CD4-positive, alpha-beta T cell (primary cell): ENCODE measurements at regions not wholly inside any gene's neighbourhood (a gene's known extent, or its start where the extent isn't known, plus 50 kb on each side); places are given as distances from the start of the nearest gene placed in this dataset.

Experiments used
- ATAC-seq: fragments of 200-7000 bp; cut with Tn5 transposase; one replicate; pipeline ENCODE4 v1.10.0; 2022; ENCODE audit warnings: mild to moderate bottlenecking; ENCODE audit not compliant: poor library complexity
- CTCF ChIA-PET: fragments of 350-600 bp; sonication (Branson Sonifier 250); formaldehyde crosslinking; loops from one replicate; lab custom pipeline; 2021; ENCODE audit warnings: antibody characterized with exemption, inconsistent platforms; lab: Charles Lee
- POLR2A ChIA-PET: fragments of 350-600 bp; sonication (Branson Sonifier 250); formaldehyde crosslinking; loops from one replicate; lab custom pipeline; 2021; ENCODE audit warnings: antibody characterized with exemption, inconsistent platforms; lab: Charles Lee
- DNase-seq, 14 experiments: peaks; one replicate each; pipeline ENCODE4 v3.0.0-alpha.2; 2013 to 2020; ENCODE audit warnings: mixed read lengths in 2 of 14
- H3K27ac ChIP-seq, 2 donors: one replicate each; pipeline versions ENCODE4 v1.5.1 to v1.7.0; 2013; ENCODE audit warnings: low read length in 2 of 2, low read depth in 1 of 2, mild to moderate bottlenecking in 1 of 2
- H3K27me3 ChIP-seq, 2 experiments: 1 replicate in 1 of 2; 2 replicates in 1 of 2; pipeline versions ENCODE4 v1.6.1 to v1.7.0; 2013; ENCODE audit warnings: low read length in 2 of 2, control low read depth in 1 of 2, mild to moderate bottlenecking in 1 of 2, moderate library complexity in 1 of 2; ENCODE audit not compliant: insufficient read depth in 2 of 2, control insufficient read depth in 1 of 2
- H3K36me3 ChIP-seq: one replicate; pipeline ENCODE4 v1.6.1; 2013; ENCODE audit warnings: low read length, control low read depth; ENCODE audit not compliant: insufficient read depth
- H3K4me1 ChIP-seq: one replicate; pipeline ENCODE4 v1.6.1; 2013; ENCODE audit warnings: low read length, control low read depth; ENCODE audit not compliant: insufficient read depth
- H3K4me3 ChIP-seq: one replicate; pipeline ENCODE4 v1.5.1; 2013; ENCODE audit warnings: mild to moderate bottlenecking, low read length, moderate library complexity
- H3K9me3 ChIP-seq, 2 experiments: 1 replicate in 1 of 2; 2 replicates in 1 of 2; pipeline versions ENCODE4 v1.6.1 to v1.7.0; 2013; ENCODE audit warnings: low read length in 2 of 2, mild to moderate bottlenecking in 2 of 2, control low read depth in 1 of 2, moderate library complexity in 1 of 2; ENCODE audit not compliant: control insufficient read depth in 1 of 2, insufficient read depth in 1 of 2
- H3K27ac Mint-ChIP-seq: one replicate; pipeline ENCODE4 v1.8.0; 2020; ENCODE audit warnings: mixed read lengths
- H3K27me3 Mint-ChIP-seq: one replicate; pipeline ENCODE4 v1.8.0; 2021; ENCODE audit warnings: mixed read lengths
- H3K36me3 Mint-ChIP-seq: one replicate; pipeline ENCODE4 v1.8.0; 2021; ENCODE audit warnings: low read depth, mixed read lengths
- H3K4me1 Mint-ChIP-seq: one replicate; pipeline ENCODE4 v1.8.0; 2021; ENCODE audit warnings: low read depth, mixed read lengths
- H3K4me3 Mint-ChIP-seq: one replicate; pipeline ENCODE4 v1.8.0; 2020; ENCODE audit warnings: mild to moderate bottlenecking, mixed read lengths
- H3K9me3 Mint-ChIP-seq: one replicate; pipeline ENCODE4 v1.8.0; 2020; ENCODE audit warnings: mixed read lengths
- intact Hi-C, 2 experiments: fragments of 100-400 bp; cut with DNase I in 1 of 2; cut with micrococcal nuclease in 1 of 2; formaldehyde crosslinking; loops; one replicate each; pipeline versions ENCODE4 v1.15.1 to v1.9.0; 2023 to 2025; cut with DNase I, micrococcal nuclease
- TF ChIP-seq, protein P1 (sequence below): fragments of 200-600 bp; IDR thresholded peaks from one replicate; pipeline ENCODE4 v1.8.0; 2022; ENCODE audit warnings: antibody characterized with exemption, mild to moderate bottlenecking

DNA sequence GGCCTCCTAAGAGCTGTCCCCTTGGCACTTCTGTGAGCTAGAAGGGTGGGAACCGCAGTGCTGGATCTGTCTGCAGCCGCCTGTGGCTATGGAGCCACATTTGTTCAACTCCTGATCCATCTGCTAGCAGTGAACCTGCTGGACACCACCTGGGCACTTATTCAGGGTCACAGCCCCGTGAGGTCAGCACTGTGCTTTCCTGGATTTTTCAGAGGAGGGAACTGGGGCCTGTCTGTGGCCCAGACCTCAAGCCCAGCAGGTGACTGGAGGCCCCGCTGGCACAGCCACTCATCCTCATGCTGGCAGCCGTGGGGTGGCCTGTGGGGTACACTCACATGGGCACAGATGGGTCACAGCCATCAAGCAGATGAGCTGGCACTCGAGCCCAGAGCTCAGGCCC, 155.3 kb downstream of the TFCP2L1 start:
- TF ChIP-seq, protein P1, sequence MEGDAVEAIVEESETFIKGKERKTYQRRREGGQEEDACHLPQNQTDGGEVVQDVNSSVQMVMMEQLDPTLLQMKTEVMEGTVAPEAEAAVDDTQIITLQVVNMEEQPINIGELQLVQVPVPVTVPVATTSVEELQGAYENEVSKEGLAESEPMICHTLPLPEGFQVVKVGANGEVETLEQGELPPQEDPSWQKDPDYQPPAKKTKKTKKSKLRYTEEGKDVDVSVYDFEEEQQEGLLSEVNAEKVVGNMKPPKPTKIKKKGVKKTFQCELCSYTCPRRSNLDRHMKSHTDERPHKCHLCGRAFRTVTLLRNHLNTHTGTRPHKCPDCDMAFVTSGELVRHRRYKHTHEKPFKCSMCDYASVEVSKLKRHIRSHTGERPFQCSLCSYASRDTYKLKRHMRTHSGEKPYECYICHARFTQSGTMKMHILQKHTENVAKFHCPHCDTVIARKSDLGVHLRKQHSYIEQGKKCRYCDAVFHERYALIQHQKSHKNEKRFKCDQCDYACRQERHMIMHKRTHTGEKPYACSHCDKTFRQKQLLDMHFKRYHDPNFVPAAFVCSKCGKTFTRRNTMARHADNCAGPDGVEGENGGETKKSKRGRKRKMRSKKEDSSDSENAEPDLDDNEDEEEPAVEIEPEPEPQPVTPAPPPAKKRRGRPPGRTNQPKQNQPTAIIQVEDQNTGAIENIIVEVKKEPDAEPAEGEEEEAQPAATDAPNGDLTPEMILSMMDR = no peak
- Mint-ChIP-seq H3K36me3 (no peaks in the 10 kb centered on the region), H3K4me1 (no peaks in the 10 kb centered on the region), H3K27me3 (no peaks in the 10 kb centered on the region), H3K9me3 (no peaks in the 10 kb centered on the region), H3K27ac (no peak overlapping the region), H3K4me3 (no peak overlapping the region)
- no peaks in the 10 kb centered on the region for H3K27me3 ChIP-seq
- no peak overlapping the region for H3K4me3 ChIP-seq
- H3K27ac ChIP-seq = no peak overlapping the region
- intact Hi-C loops = no loop called here
- ChIA-PET POLR2A (no interaction called here), CTCF (no interaction called here)
- DNase-seq (no peak), ATAC-seq (no peak)
- no peaks in the 10 kb centered on the region for H3K4me1 ChIP-seq
- no peaks in the 10 kb centered on the region for H3K9me3 ChIP-seq
- no peaks in the 10 kb centered on the region for H3K36me3 ChIP-seq

DNA sequence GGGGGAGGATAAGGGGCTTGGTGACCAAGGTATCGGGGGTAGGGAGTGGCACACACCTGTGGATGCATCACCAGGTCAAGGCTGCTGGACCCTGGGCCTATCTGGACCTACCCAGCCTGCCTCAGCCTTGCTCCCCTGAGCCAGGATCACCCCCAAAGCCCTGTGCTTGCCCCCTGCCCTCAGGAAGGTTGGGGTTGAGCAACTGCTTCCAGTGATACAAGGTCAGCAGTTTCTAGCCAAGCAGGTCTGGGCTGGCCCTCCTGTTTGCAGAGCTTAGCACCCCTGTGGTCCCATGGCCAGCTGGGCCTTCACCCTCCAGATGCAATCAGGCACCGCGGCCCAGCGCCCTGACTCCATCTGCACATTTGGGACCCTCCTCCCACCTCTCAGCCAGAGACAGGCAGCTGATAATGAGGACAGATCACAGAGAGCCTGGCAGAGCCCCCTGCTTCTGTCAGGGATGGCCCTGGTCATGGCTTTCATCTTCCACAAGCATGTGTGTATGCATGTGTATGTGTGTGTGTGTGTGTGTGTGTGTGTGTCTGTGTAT, 154.6 kb downstream of the TFCP2L1 start:
- no peak for DNase-seq
- TF ChIP-seq, protein P1 = no peak
- no peak overlapping the region for H3K27ac ChIP-seq
- Mint-ChIP-seq H3K27ac (no peak overlapping the region), H3K4me3 (no peak overlapping the region), H3K9me3 (no peaks in the 10 kb centered on the region), H3K27me3 (no peaks in the 10 kb centered on the region), H3K36me3 (no peaks in the 10 kb centered on the region), H3K4me1 (no peaks in the 10 kb centered on the region)
- ChIA-PET CTCF (no interaction called here), POLR2A (no interaction called here)
- intact Hi-C loops = no loop called here
- H3K27me3 ChIP-seq = no peaks in the 10 kb centered on the region
- no peaks in the 10 kb centered on the region for H3K9me3 ChIP-seq
- H3K4me1 ChIP-seq = no peaks in the 10 kb centered on the region
- H3K4me3 ChIP-seq = no peak overlapping the region
- H3K36me3 ChIP-seq = no peaks in the 10 kb centered on the region
- no peak for ATAC-seq

DNA sequence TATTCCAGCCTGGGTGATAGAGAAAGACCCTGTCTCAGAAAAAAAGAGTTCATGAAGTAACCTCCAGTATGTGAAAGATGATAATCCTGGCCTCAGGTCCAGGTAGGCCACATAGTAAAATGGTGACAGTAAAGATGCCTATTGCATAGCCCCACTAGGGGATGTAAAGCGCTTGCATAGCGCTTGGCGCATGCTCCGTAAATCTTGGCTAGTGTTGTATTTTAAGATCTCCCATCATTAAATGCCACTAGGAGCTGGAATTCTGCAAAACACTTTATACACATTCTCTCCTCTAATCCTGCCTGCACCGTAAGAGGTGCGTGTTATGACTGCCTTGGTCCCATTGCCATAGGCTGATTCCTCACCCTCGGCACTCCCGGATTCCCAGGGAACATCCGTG, 153.6 kb downstream of the TFCP2L1 start:
- Histone ChIP-seq H3K4me1 (no peaks in the 10 kb centered on the region), H3K9me3 (no peaks in the 10 kb centered on the region), H3K36me3 (no peaks in the 10 kb centered on the region), H3K27ac (no peak overlapping the region), H3K27me3 (no peaks in the 10 kb centered on the region), H3K4me3 (no peak overlapping the region)
- intact Hi-C loops = no loop called here
- Mint-ChIP-seq H3K27me3 (peaks cover 6% of the 10 kb centered on the region), H3K4me3 (no peak overlapping the region), H3K4me1 (no peaks in the 10 kb centered on the region), H3K36me3 (no peaks in the 10 kb centered on the region), H3K27ac (no peak overlapping the region), H3K9me3 (no peaks in the 10 kb centered on the region)
- TF ChIP-seq, protein P1 = no peak
- no peak for DNase-seq
- ATAC-seq = no peak
- ChIA-PET POLR2A (no interaction called here), CTCF (no interaction called here)
